IMR-90 (cell line): ENCODE measurements at regions not wholly inside any gene's neighbourhood (a gene's known extent, or its start where the extent isn't known, plus 50 kb on each side); places are given as distances from the start of the nearest gene placed in this dataset.

Source experiments
- ATAC-seq: fragments of 200-7000 bp; cut with Tn5 transposase; 2 replicates; pipeline ENCODE4 v1.9.1; 2020; ENCODE audit warnings: low read depth, mild to moderate bottlenecking, moderate library complexity
- BruUV-seq: library from RNA; stranded (reverse); fragments of 400-500 nt; replicated peaks from 2 replicates; lab custom pipeline; 2021; lab: Mats Ljungman, UMichigan
- CTCF ChIA-PET: fragments of 300-600 bp; formaldehyde crosslinking; extraction: SDS; loops from one replicate; lab custom pipeline; 2021; ENCODE audit warnings: antibody characterized with exemption; lab: Yijun Ruan, JAX
- POLR2A ChIA-PET: fragments of 300-600 bp; sonication (Branson Sonifier 250); formaldehyde crosslinking; loops from one replicate; lab custom pipeline; 2022; ENCODE audit warnings: antibody characterized with exemption; ENCODE audit not compliant: unreplicated experiment; lab: Charles Lee
- DNase-seq: peaks from one replicate; pipeline ENCODE4 v3.0.0; 2013
- H2AFZ ChIP-seq: replicated peaks from 2 replicates; pipeline ENCODE3; 2013; ENCODE audit warnings: low read length, mild to moderate bottlenecking; ENCODE audit not compliant: poor library complexity
- H2AK5ac ChIP-seq: 2 replicates; pipeline ENCODE4 v1.6.1; 2013; ENCODE audit warnings: low read depth, low read length, inconsistent platforms
- H2AK9ac ChIP-seq: replicated peaks from 2 replicates; pipeline ENCODE3; 2013; ENCODE audit warnings: mild to moderate bottlenecking, low read depth, low read length, moderate library complexity; ENCODE audit not compliant: poor library complexity
- H2BK120ac ChIP-seq: 2 replicates; pipeline ENCODE4 v1.6.1; 2013; ENCODE audit warnings: low read depth, low read length, inconsistent platforms
- H2BK15ac ChIP-seq: 3 replicates; pipeline ENCODE4 v1.6.1; 2013; ENCODE audit warnings: low read depth, low read length, inconsistent platforms
- H2BK20ac ChIP-seq: 2 replicates; pipeline ENCODE4 v1.6.1; 2013; ENCODE audit warnings: low read depth, mild to moderate bottlenecking, inconsistent platforms, low read length, moderate library complexity
- H2BK5ac ChIP-seq: 2 replicates; pipeline ENCODE4 v1.6.1; 2013; ENCODE audit warnings: mild to moderate bottlenecking, low read depth, low read length, inconsistent platforms; ENCODE audit not compliant: poor library complexity, severe bottlenecking
- H3K14ac ChIP-seq: replicated peaks from 2 replicates; pipeline ENCODE4 v1.6.1; 2013; ENCODE audit warnings: low read depth, low read length, inconsistent platforms
- H3K18ac ChIP-seq: 2 replicates; pipeline ENCODE4 v1.6.1; 2013; ENCODE audit warnings: low read depth, low read length, control low read depth
- H3K23ac ChIP-seq: 2 replicates; pipeline ENCODE4 v1.6.1; 2013; ENCODE audit warnings: low read depth, low read length, inconsistent platforms
- H3K27ac ChIP-seq: 2 replicates; pipeline ENCODE4 v1.5.1; 2013; ENCODE audit warnings: mild to moderate bottlenecking, control low read depth, low read length; ENCODE audit not compliant: insufficient read depth
- H3K27me3 ChIP-seq: 2 replicates; pipeline ENCODE4 v1.6.1; 2013; ENCODE audit warnings: low read length; ENCODE audit not compliant: control insufficient read depth, insufficient read depth
- H3K36me3 ChIP-seq: 2 replicates; pipeline ENCODE4 v1.6.1; 2013; ENCODE audit warnings: low read length, mixed read lengths; ENCODE audit not compliant: control insufficient read depth, insufficient read depth
- H3K4ac ChIP-seq: 2 replicates; pipeline ENCODE4 v1.6.1; 2013; ENCODE audit warnings: low read depth, low read length, inconsistent platforms
- H3K4me1 ChIP-seq: 2 replicates; pipeline ENCODE4 v1.6.1; 2013; ENCODE audit warnings: low read length, mixed read lengths; ENCODE audit not compliant: control insufficient read depth, insufficient read depth
- H3K4me2 ChIP-seq: 2 replicates; pipeline ENCODE4 v1.6.1; 2013; ENCODE audit warnings: low read depth, mild to moderate bottlenecking, control low read depth, low read length, moderate library complexity
- H3K4me3 ChIP-seq: 2 replicates; pipeline ENCODE4 v1.5.1; 2013; ENCODE audit warnings: low read depth, mild to moderate bottlenecking, control low read depth, low read length, moderate library complexity; ENCODE audit not compliant: insufficient read depth
- H3K56ac ChIP-seq: 2 replicates; pipeline ENCODE4 v1.6.1; 2013; ENCODE audit warnings: low read length, inconsistent platforms; ENCODE audit not compliant: insufficient read depth; ENCODE audit errors: extremely low read depth
- H3K79me1 ChIP-seq, 2 experiments: 2 replicates each; pipeline ENCODE4 v1.6.1; 2013; ENCODE audit warnings: low read length in 2 of 2, inconsistent platforms in 1 of 2, low read depth in 1 of 2
- H3K9ac ChIP-seq: 2 replicates; pipeline ENCODE4 v1.6.1; 2013; ENCODE audit warnings: low read depth, low read length, control low read depth
- H3K9me1 ChIP-seq: 2 replicates; pipeline ENCODE4 v1.6.1; 2013; ENCODE audit warnings: low read length, inconsistent platforms; ENCODE audit not compliant: insufficient read depth
- H3K9me3 ChIP-seq: 2 replicates; pipeline ENCODE4 v1.6.1; 2013; ENCODE audit warnings: low read length; ENCODE audit not compliant: control insufficient read depth, insufficient read depth
- H4K20me1 ChIP-seq: 2 replicates; pipeline ENCODE4 v1.6.1; 2013; ENCODE audit warnings: low read length, inconsistent platforms; ENCODE audit not compliant: insufficient read depth
- H4K5ac ChIP-seq: 2 replicates; pipeline ENCODE4 v1.6.1; 2013; ENCODE audit warnings: mild to moderate bottlenecking, low read depth, low read length, control low read depth
- H4K8ac ChIP-seq, 2 experiments: 2 replicates each; pipeline ENCODE4 v1.6.1; 2013; ENCODE audit warnings: low read depth in 2 of 2, low read length in 2 of 2, control low read depth in 1 of 2, inconsistent platforms in 1 of 2
- H4K91ac ChIP-seq: 2 replicates; pipeline ENCODE4 v1.6.1; 2013; ENCODE audit warnings: low read depth, low read length, inconsistent platforms; ENCODE audit not compliant: insufficient read depth
- SMC3 ChIP-seq: fragments of 150-350 bp; IDR thresholded peaks from 2 replicates; pipeline ENCODE4 v1.6.1; 2016; ENCODE audit warnings: low read depth, mild to moderate bottlenecking, antibody characterized with exemption, low read length, moderate library complexity
- WGBS, 2 experiments: methylation state at CpG; one replicate each; pipeline versions ENCODE4 v1.1.5 to v1.1.7; 2013; ENCODE audit warnings: missing lambda C conversion rate in 2 of 2; ENCODE audit not compliant: insufficient read length in 1 of 2; ENCODE audit errors: extremely low coverage in 2 of 2; 5-methylcytosine and 5-hydroxymethylcytosine counted together
- dilution Hi-C: fragments of 300-500 bp; cut with HindIII; formaldehyde crosslinking; loops from one replicate; pipeline ENCODE4 v1.14.3; 2018; ENCODE audit warnings: low sequenced_read_pairs; ENCODE audit not compliant: unreplicated experiment
- in situ Hi-C: fragments of 300-500 bp; cut with MboI; formaldehyde crosslinking; loops from 3 replicates; pipeline ENCODE4 v1.14.3; 2019; ENCODE audit warnings: low sequenced_read_pairs, inconsistent platforms, mixed read lengths
- intact Hi-C: fragments of 100-400 bp; cut with micrococcal nuclease; formaldehyde crosslinking; loops from 2 replicates; pipeline ENCODE4 v1.10.0; 2022

DNA sequence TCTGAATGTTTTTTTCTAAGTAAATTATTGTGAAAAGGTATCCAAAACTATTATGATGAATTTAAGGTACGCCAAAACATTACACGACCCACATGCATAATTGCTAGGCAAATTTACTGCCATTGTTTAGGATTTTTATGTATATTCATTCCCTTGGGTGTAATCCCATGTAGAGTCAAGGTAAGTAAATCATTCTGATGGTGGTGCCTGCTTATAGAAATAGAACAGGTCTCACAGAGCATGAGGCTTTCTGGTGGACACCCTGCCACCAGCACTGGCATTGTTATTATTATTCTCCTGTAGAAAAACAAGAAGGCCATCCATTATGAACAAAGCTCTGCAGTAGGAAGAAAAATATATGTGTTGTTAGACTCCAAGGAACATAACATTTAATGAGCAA is 111.7 kb upstream of the ZNF804B start:
- Histone ChIP-seq H3K9me1 (no peaks in the 10 kb centered on the region), H4K8ac (no peak overlapping the region), H3K4me3 (no peak overlapping the region), H2BK15ac (no peak overlapping the region), H4K5ac (no peak overlapping the region), H2AK5ac (no peak overlapping the region), H2BK5ac (no peak overlapping the region), H3K9ac (no peak overlapping the region), H3K27ac (no peak overlapping the region), H3K56ac (no peak overlapping the region), H3K14ac (no peak overlapping the region), H3K27me3 (no peaks in the 10 kb centered on the region), H3K36me3 (no peaks in the 10 kb centered on the region), H3K23ac (no peak overlapping the region), H4K91ac (no peak overlapping the region), H3K4ac (no peak overlapping the region), H3K79me1 (no peaks in the 10 kb centered on the region), H2AK9ac (no peak overlapping the region), H4K20me1 (no peaks in the 10 kb centered on the region), H3K4me1 (no peaks in the 10 kb centered on the region), H3K4me2 (no peak overlapping the region), H3K9me3 (no peaks in the 10 kb centered on the region), H2BK20ac (no peak overlapping the region), H2BK120ac (no peak overlapping the region), H3K18ac (no peak overlapping the region), H2AFZ (no peak overlapping the region)
- ChIA-PET CTCF (no interaction called here), POLR2A (no interaction called here)
- WGBS, 2 experiments: no CpG with 5 or more reads among the region's 2 CpGs
- dilution Hi-C loops (no loop called here), in situ Hi-C loops (no loop called here), intact Hi-C loops (no loop called here)
- TF ChIP-seq SMC3: no peak
- ATAC-seq: no peak
- DNase-seq: no peak
- no TSS peak for BruUV-seq
